NCI-H187 (cell line): ENCODE measurements at regions not wholly inside any gene's neighbourhood (a gene's known extent, or its start where the extent isn't known, plus 50 kb on each side); places are given as distances from the start of the nearest gene placed in this dataset.

ENCODE experiments used
- DNase-seq, 2 experiments: peaks; one replicate each; lab custom pipeline; 2025; lab: John Stamatoyannopoulos, UW

DNA sequence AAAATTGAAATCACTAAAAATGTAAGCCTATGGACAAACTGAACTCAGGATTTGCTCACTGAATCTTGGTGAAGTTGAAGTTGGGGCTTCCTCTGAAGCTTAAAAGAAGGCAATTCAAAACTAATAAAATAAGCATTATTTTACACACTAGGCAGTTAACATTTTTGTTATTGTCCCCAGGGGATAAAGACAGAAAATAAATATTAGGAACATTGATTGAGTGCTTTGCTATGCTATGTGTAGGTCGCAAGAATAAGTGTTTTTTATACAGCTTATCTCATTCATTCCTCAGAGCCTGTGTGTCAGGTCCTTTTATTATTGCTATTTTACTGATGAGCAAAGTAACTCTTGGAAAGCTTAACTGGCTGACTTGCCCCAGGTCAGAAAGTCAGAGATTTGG lies 82.2 kb downstream of the ZNF608 start:
- DNase-seq = no peak

DNA sequence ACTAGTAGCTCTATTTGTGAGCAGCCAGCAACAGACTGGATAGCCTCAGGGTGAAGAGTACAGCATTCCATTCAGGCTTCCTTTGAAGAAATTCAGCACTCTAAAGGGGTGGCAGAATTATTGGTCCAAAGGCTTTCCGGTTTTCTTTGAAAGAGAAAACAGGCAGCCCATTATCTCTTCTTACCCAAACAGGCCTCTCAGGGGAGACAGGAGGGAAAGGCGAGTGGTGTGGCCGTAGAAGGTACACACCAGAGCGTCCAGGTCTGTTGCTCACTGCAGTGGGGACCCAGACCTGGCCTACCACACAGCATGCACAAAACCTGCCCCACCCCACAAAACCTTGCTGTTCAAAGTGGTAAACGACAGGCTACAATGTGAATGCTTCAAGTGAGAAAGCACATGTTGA lies 83.3 kb downstream of the ZNF608 start:
- DNase-seq = no peak

DNA sequence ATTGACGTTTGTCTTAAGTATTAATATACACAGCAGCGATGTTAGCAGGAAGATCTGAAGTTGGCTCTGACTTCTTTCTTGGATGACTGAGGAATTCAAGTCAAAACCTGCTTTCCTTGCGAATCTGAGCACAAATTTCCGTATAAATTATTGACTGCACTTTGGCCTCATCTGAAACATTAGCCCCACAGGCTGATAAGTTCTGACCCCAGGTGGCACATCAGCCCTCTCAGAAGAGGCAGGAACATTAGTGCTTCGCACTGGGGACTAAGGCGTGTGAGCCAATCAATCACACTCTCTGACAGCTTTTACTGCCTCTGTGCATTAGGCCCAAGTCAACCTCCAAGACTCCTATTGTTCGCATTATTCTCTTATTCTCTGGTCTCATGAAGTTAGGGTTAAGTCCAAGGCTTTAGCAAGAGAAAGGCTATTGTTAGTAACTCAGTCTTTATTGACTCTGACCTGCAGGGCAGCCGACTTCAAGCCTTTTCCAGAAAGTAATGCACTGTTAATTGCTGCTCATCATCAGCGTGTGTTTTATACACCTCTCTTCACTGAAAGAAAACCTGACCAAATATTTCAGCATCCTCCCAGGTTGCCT lies 84.2 kb downstream of the ZNF608 start:
- DNase-seq = peak; percentile 41 to 51

DNA sequence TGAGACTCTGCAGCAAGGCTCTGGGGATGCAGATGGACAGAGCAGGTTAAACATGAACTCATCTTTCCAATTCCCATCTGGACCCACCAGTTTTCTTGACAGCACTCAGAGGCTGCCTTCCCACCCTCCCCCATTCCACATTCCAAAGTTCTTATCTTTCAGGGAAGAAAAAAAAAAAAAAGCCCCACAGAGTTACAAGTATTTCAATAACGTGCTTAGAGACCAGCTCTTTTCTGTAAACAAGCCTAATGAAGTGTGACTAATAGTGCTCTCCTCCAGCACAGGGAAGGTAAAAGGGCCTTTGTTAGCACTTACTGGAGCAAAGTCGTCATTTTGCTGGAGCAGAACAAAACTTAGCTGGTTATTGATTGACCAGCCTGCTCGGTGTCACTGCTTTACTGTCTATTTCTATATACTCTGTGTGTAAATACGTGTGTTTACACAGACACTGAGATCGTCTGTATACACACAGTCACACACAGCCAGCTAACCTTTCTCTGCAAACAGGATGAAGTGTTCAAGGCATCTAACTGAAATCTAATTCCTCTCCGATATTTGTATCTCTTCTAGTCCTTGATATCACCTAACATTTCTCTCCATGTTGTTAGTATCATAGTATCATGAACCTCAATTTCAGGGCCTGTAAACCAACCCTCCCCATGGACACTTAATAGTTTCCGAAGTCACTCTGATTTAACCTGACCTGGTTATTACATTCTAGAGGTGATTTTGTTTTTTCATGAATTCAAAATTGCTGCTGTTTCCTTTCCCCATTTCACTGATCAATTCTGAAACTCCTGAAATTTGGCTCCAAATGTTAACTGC lies 84.9 kb downstream of the ZNF608 start:
- DNase-seq = peak; percentile 20 to 51

DNA sequence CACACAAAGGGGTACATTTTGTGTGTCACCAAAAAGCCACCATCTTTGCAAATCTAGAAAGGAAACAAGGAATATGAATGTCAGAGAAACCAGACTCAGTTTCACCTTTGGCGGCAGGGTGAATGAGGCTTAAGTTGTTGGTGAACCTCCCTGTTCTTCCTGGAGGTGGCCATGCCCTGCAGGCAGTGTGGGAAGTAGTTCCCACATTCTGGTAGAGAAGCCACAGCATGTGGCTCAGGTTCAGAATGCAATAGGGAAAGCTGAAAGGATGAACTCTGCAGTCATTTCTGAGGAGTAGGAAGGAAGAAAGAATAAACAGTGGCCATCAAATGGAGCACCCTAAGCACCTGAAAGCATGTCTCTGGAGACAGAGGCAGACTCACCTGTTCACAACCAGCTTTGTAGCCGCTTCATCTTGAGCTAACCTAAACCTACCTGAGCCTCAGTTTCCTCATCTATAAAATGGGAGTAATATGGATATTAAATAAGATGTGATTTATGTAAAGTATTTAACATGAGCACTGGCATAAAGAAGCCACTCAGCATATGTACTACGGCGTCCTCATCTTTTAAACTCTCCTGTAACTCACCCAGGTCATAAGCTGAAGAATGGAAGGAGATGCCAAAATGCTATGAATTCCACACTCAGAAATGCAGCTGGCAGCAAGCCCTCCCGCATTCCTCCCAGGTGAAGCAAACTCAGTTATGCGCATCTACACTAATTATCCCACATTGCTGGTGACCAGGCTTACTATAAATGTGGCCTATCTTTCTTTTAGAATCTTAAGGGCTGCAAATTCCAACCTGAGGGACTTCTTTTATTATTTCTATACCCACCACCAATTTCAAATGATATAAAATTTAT lies 86.0 kb downstream of the ZNF608 start:
- DNase-seq = no peak

DNA sequence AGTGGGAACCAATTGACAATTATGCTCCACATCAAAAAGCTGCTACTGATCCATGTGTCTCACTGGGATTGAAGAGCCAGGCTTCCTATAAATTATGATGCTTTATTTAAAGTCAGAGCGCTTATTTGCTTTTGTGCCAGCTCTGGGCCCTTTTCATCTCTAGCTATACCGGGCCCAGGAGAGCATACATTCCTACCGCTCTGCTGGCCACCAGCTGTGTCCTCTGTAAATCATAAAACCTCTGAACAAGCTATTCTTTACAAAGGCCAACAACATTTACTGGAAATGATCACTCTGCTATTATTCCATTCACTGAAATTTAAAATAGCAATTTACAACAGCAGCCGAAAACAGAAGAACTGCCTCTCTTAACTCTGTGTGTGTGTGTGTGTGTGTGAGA lies 86.6 kb downstream of the ZNF608 start:
- no peak for DNase-seq

DNA sequence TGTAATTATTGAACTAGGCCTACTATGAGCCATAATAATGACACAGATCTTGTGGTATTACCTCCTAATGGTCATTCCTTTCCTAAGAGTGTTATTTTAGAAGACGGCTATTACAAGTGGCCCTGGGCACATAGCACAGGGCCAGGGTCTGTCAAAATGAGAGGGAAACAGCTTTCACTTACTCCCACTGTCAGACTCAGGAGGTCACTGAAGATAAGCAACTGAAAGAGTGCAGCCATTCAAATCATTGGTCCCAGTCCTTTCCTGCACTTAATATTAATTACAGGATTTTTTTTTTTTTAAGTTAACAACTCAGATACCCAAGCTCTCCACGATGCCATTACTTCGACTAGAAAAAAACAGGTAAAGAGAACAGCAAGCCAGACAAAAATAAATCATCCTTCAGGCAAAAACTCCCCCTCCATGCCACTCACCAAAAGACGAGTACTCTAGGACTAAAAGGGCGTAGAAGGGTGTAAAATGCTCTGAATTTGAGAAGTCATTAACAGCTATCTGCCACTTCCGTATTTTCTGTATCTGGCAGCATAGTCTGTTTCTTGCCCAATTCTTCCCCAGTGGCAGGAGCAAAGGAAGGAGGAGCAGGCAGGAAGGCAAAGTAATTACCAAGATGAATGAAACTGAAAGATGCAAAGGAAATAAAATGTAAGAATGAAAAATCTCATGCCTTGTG lies 87.4 kb downstream of the ZNF608 start:
- no peak for DNase-seq

DNA sequence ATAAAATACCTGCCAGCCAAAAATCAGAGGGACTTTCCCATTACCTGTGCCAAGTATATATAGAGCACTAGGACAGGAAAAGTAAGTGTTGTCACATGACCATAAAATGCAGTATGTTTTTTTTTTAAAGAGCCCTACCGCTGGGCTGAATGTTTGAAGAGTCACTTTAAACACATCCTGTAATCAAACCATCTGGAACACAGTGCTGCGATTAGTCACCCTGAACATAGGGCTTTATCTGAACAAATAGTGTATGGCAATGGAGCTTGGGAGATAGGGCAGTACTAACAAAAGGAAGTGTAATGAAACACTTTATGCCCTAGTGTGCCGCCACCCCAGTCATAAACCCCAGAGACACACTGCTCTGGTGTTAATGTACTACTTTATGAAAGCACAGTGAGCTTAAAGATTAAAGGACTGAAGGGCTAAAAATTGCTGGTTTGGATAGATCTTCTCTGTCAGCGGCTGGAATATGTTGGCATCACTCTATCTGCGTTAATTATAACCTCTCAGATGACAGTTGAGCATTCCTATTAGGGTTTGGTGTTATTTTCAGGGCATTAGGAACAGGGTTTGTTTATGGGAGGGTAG lies 90.4 kb downstream of the ZNF608 start:
- DNase-seq = peak; percentile 48 to 78

DNA sequence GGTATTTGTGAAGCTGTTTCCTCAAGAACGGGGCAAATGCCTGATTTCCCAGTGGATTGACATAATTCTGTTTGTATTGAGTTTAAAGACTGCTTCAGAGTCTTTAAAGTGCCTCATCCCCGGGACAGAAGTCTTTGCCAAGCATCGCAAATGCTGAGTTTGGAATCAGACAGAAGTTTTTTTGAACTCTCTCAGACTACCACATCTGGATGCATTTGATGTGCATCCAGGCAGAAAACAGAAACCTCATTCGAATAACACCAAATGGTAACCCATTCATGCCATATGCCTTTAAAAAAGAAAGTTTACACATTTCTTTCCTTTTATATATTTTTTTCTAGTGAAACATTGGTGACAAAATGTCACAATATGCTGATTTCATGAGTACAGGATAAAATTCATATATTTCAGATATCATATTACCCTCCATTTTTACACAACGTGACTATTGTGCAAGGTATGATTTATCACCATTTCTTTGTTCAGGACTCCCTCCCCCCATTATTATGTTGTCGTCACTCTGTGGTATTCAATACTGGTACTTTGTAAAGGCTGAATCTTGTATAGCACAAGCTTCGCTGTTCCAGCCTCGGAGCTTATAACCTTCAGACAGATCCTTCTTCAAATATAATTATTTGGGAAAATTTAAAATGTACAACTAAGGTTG lies 91.1 kb downstream of the ZNF608 start:
- DNase-seq = no peak

DNA sequence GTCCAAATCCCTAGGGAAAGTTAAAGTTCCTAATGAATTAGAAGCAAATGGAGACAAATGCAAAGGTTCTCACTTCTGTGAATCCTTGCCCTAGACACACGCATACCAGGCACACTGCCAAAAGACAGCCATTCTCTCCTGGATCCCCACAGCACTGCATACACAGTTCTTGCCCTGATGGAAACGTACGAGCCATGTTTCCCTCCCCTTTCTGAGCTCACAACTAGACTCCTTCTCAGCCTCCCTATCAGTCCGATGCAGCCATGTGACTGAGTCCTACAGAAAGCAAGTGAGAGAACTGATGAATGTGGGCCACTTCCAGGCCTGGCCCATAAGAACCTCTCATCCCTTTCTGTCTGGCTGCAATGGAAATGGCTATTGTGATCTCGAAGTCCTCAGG lies 92.0 kb downstream of the ZNF608 start:
- no peak for DNase-seq

DNA sequence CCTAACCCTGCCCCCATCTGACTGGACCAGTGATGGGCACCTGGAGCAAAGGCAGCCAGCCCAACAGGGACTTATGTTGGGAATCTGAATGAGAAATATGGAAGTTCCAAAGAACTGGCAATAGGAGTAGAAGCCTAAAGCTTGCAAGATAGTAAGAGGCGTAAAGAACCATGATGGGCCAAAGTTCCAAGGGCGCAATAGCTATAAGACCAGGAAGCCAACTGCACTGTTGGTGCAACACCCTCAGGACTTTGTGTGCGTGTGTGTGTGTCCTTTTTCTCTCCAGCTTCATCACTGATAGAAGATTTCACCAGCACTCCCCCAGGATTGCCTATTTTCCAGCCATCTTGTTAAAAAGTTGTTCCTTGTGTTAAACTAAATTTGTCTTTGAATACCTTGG lies 92.8 kb downstream of the ZNF608 start:
- no peak for DNase-seq

DNA sequence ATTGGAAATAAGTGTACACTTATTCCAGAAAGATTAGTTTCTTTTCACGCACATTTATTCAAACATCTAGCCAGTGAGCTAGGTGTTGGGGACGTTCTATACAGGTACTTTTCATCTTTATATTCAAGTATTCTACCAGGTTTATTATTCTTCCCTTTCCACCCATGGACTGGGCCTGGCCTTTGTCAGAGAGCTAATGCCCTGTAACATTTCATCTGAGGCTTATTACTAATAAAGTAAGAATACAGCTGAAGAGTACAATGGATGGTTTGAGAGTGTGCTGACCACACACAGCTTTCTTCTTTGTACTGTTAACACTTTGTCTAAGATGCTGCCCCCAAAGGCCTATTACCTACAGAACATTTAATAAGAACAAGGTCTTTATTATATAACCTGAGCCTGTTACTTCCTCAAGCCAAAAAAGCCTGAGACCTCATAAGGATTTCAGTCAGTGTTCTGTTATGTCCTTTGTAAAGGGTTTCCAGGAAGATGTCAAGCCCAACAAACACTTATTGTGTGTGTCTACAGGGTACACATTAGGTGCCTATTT lies 93.5 kb downstream of the ZNF608 start:
- no peak for DNase-seq

DNA sequence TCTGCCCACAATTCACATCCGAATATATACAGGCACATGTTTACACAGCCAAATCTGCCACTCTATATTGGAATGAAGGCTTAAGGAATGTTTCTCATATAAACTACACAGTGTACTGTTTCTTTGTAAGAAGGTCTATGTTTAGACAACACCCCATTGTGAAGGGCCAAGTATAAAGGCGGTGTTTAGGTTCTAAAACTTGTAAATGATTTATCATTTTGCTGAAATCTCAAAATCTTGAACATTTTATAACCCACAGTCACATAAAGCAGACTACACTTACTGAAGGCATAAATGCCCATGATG lies 94.0 kb downstream of the ZNF608 start:
- no peak for DNase-seq

DNA sequence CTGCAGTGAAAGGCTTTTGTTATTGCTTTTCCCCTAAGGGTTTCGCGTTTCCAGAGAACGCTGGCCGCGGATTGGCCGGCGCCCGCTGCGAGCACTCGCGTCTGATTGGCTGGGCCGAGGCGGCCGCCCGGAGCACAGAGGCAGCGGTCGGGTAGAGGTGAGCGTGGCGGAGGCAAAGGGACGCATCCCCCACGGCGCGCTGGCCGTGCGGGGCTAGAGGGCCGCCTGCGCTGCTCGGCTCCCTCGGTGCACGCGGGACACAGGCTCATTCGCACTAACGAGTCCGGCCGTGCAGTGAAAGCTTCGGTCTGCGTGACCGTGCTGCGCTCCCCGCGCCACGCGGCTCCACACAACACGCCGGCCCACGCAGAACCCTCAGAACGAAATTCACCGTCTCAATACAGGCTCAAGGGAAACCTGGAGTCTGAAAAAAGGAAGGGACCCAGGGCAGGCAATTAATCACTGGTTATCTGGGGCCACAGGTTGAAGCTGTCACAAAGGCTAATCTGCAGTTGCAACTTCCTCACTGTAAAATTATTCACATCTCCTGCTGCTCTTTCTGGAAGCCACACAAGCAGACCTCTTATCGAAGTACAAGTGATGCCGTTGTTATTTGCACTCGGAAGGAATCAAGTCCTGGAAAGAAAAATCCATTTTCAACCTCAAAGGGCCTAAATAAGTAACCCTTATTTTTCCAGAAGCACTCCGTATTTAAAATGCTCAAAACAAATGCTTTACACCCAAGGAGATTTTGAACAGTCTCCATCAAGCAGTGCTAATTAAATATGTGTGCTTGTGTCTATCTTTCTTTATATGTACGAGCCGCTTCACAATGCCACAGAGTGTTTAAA lies 94.6 kb downstream of the ZNF608 start:
- DNase-seq = peak; percentile 62 to 66

DNA sequence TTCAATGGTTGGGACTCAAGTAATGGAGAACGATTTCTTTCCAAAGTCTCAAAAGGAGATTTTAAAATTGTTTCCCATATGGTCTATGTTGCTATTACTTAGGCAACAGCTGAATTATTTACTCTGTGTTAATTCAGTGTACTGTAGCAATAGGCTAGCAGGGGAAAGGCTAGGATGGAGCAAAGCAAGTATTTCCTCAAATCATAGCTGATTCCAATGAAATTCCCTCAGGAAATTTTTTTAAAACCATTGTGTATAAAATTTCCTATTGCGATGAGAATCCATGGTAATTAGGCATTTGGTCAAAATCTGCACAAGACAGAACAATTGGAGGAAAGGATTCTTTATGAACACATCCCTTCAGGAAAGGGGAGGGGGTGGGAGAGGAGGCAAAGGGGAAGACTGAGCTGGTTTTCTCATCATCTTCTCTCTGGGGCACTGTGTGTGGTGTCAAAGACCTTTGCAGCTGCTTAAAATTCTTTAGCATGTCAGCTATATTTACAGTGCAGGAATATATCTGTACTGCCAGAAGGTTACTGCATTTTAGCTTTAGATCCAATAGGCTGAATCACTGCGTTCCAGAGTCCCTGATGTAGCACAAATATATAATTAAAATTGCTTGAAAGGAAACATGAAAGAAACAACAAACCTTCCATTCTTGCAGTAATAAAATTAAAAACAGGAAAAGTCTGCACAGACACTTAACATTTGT lies 95.3 kb downstream of the ZNF608 start:
- DNase-seq = peak in 1 of 2 experiments; percentile 58

DNA sequence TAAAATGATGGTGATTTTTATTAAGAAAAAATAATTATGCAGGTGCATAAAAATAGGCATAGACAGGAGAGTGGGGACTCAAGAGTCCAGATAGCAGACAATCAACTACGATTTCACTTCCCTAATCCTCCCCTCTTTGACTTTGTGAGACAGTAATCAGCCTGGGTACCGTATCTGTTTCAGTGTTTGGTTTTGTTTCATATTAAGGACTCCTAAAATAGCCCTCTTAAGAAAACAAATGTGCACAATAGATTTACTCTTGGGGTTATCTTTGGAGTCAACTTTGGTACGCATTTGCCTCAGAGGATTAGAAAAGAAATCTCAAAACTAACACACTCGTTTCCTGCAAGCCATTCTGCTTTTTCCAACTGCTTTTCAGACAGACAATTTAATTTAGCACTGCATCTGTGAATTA lies 96.3 kb downstream of the ZNF608 start:
- no peak for DNase-seq

DNA sequence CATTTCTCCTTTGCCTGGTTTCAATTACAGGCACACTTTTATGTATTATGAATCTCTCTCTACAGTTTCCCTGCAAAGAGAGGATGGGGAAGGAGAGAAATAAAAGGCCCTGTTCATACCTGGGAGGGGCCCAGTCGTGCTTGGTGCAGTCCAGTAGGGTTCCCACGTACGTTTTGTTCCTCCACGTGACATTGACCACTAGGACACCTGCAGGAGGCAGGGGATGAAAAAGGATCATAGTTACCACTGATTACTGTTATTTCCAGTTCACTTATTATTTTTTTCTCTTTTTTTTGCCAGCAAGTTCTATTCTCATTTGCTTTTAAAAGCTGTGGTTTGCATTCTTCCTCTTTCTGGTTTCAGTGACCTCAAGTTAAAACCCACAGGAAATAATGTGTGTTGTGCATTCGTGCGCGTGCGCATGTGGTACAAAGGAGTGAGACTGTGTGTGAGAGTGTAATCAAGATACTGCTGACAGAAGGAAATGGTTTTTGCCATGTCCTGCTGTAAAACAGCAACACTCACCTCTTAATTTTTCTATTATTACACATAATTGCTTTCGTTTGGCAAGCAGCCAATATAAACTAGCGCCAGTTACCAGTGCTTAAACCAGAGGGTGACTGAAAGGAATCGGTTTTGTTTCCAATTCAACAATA lies 96.8 kb downstream of the ZNF608 start:
- DNase-seq = peak in 1 of 2 experiments; percentile 13

DNA sequence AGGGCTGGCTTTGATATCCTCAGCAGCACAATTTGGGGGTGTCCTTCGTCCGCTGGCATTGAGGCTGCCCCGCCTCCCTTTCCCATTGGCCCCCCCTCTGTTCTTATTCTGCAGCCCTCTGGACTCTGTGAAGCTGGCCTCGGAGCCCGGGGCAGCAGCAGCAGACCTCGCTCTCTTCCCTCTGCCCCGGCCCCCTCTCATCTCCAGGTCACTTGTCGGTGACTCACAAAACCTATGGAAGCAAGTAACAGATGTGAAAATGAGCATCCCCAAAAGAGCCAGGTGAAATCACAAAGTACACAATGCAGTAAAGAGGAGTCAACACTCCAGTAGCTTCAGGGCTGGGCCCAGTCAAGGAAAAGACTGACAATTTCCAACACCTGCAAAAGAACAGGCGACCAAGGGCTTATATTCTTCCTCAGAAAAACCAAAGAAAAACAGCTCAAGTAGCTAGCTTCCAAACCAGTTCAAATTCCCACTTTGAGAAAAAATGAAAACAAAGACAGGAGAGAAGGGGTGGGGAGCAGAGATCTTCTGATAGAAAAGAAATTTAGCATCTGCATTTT lies 97.5 kb downstream of the ZNF608 start:
- no peak for DNase-seq

DNA sequence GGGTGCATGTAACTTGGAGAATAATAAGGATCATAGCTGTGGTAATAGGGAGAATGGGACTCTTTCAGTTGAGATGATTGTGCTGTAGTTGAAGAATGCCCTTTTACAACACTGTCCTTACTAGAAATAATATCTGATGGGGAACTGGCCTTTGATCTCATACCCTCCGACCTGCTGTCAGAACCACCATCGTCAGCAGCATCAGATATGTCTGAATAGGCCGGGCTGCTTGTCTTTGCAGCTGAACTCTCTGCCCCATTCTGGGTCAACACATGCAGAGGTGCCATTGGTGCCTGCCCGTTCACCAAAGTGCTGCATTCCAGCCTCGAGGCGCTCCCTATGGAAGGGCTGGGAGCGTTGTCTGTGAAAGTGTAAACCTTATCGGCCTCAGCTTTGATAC lies 99.1 kb downstream of the ZNF608 start:
- DNase-seq = no peak
